HepG2 (cell line): ENCODE measurements at regions not wholly inside any gene's neighbourhood (a gene's known extent, or its start where the extent isn't known, plus 50 kb on each side); places are given as distances from the start of the nearest gene placed in this dataset.

Source experiments
- NR2C2 ChIP-seq: sonication (generic); formaldehyde crosslinking; IDR thresholded peaks from 2 replicates; pipeline ENCODE4 v1.4.0; 2020; ENCODE audit warnings: missing genetic modification reagents, mild to moderate bottlenecking, moderate library complexity, borderline replicate concordance
- SMYD3 ChIP-seq: sonication (generic); formaldehyde crosslinking; IDR thresholded peaks from 2 replicates; pipeline ENCODE4 v1.8.1; 2023; ENCODE audit warnings: mild to moderate bottlenecking, missing genetic modification reagents
- TF ChIP-seq, protein P1 (sequence below): sonication (generic); formaldehyde crosslinking; IDR thresholded peaks from 2 replicates; pipeline ENCODE4 v1.8.0; 2022; ENCODE audit warnings: mild to moderate bottlenecking, missing genetic modification reagents, moderate library complexity
- TF ChIP-seq, protein P2 (sequence below): sonication (generic); formaldehyde crosslinking; IDR thresholded peaks from 2 replicates; pipeline ENCODE4 v1.8.1; 2023; ENCODE audit warnings: mild to moderate bottlenecking, missing genetic modification reagents, borderline replicate concordance
- TF ChIP-seq, protein P3 (sequence below): sonication (generic); formaldehyde crosslinking; IDR thresholded peaks from 2 replicates; pipeline ENCODE4 v1.4.0; 2020; ENCODE audit warnings: low read depth, mild to moderate bottlenecking, missing genetic modification reagents
- TF ChIP-seq, protein P4 (sequence below): sonication (generic); formaldehyde crosslinking; IDR thresholded peaks from 2 replicates; pipeline ENCODE4 v1.4.0; 2020; ENCODE audit warnings: mild to moderate bottlenecking, missing genetic modification reagents

DNA sequence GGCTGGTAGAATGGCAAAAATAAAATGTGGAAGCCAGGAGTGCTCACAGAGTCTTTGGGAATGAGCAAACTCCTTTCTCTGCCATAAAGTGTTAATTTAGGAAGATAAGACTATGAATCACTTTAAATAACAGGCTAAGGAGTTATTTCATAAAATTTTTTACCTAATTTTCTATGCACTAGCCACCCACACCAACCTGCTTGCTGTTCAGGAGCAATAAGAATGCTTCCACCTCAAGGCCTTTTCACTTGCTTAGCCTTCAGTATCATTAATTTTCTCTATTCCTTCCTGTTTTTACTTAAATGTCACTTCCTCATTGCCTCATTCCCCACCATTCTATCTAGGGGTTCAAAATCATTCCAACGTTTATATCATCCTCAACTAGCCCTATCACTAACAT, 326.8 kb downstream of the CCER1 start (continued):
- TF ChIP-seq SMYD3 (no peak), NR2C2 (CRISPR knock-in tag) (no peak)
- TF ChIP-seq, protein P1, sequence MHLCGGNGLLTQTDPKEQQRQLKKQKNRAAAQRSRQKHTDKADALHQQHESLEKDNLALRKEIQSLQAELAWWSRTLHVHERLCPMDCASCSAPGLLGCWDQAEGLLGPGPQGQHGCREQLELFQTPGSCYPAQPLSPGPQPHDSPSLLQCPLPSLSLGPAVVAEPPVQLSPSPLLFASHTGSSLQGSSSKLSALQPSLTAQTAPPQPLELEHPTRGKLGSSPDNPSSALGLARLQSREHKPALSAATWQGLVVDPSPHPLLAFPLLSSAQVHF: no peak
- TF ChIP-seq, protein P2, sequence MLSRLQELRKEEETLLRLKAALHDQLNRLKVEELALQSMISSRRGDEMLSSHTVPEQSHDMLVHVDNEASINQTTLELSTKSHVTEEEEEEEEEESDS: no peak
- TF ChIP-seq, protein P3, sequence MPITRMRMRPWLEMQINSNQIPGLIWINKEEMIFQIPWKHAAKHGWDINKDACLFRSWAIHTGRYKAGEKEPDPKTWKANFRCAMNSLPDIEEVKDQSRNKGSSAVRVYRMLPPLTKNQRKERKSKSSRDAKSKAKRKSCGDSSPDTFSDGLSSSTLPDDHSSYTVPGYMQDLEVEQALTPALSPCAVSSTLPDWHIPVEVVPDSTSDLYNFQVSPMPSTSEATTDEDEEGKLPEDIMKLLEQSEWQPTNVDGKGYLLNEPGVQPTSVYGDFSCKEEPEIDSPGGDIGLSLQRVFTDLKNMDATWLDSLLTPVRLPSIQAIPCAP (CRISPR knock-in tag): no peak
- TF ChIP-seq, protein P4, sequence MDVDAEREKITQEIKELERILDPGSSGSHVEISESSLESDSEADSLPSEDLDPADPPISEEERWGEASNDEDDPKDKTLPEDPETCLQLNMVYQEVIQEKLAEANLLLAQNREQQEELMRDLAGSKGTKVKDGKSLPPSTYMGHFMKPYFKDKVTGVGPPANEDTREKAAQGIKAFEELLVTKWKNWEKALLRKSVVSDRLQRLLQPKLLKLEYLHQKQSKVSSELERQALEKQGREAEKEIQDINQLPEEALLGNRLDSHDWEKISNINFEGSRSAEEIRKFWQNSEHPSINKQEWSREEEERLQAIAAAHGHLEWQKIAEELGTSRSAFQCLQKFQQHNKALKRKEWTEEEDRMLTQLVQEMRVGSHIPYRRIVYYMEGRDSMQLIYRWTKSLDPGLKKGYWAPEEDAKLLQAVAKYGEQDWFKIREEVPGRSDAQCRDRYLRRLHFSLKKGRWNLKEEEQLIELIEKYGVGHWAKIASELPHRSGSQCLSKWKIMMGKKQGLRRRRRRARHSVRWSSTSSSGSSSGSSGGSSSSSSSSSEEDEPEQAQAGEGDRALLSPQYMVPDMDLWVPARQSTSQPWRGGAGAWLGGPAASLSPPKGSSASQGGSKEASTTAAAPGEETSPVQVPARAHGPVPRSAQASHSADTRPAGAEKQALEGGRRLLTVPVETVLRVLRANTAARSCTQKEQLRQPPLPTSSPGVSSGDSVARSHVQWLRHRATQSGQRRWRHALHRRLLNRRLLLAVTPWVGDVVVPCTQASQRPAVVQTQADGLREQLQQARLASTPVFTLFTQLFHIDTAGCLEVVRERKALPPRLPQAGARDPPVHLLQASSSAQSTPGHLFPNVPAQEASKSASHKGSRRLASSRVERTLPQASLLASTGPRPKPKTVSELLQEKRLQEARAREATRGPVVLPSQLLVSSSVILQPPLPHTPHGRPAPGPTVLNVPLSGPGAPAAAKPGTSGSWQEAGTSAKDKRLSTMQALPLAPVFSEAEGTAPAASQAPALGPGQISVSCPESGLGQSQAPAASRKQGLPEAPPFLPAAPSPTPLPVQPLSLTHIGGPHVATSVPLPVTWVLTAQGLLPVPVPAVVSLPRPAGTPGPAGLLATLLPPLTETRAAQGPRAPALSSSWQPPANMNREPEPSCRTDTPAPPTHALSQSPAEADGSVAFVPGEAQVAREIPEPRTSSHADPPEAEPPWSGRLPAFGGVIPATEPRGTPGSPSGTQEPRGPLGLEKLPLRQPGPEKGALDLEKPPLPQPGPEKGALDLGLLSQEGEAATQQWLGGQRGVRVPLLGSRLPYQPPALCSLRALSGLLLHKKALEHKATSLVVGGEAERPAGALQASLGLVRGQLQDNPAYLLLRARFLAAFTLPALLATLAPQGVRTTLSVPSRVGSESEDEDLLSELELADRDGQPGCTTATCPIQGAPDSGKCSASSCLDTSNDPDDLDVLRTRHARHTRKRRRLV (CRISPR knock-in tag): no peak
